A204.1 (cell line): ENCODE measurements at regions not wholly inside any gene's neighbourhood (a gene's known extent, or its start where the extent isn't known, plus 50 kb on each side); places are given as distances from the start of the nearest gene placed in this dataset.
"Not testable (repeated sequence)": the region's sequence is repeated elsewhere in the genome, so short reads cannot be mapped to it uniquely, and the experiment has no call there.

Source experiments
- FAIRE-seq: peaks from 2 replicates; lab custom pipeline; 2012; peaks lifted over from hg19 to GRCh38; lab: Jason Lieb, UNC

- no peak for FAIRE-seq
Measured at GRCh38 chr16:75927810-75928209, 201.5 kb upstream of the CPHXL start.

- no peak for FAIRE-seq
Measured at GRCh38 chr16:75928295-75928694, 202.0 kb upstream of the CPHXL start.

- FAIRE-seq: no peak
Measured at GRCh38 chr16:75929046-75929445, 202.8 kb upstream of the CPHXL start.

DNA sequence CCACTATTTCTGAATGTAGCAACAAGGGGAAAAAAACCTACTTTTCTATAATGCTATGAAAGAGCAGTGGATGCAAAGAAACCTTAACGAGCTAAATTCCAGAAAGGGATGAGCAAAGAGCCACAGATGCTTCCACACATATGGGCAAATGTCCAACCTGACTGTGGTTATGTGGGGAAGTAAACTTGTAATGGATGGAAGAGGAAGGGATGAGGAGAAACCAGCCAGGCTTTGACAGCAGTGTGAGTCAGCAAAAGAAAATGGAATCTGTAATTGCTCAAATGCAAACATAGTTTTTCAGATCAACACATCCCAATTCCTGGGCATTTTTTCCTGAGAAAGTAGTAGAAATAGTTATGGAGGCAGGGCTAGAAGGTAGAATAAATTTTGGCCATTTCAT lies 204.8 kb upstream of the CPHXL start:
- FAIRE-seq: no peak

DNA sequence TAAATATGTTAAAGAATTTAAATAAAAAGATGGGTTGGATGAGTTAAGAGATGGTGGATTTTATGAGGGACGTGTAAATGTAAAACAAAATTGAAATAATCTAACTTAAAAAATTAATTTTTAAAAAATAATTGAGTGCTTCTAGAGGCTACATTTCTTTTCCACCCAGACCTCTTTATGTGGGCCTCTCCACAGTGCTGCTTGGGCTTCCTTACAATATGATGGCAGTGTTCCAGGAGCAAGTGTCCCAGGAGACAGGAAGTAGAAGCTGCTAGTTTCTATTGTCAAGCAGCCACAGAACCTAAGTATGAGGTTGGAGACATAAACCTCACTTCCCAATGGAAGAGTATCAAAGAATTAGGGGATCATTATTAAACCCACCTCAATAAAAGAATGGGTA lies 205.7 kb upstream of the CPHXL start:
- no peak for FAIRE-seq

DNA sequence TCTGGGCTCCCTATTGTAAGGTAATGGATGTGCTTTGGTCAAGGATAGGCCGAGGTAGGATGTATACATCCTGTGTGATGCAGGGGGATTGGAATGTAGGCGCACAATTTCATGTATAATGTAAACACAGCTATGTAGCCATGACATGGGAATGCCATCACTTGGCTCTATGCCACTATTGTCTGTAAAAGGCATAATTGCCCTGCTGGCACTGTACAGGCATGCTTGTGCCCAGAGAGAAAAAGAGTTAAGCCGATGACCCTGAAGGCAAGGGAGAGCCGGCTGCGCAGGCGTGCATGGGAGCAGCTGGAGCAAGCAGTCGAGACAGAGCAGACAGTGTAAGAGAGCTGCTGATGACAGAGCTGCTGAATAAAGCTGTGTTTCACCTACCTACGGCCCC lies 212.5 kb upstream of the CPHXL start:
- FAIRE-seq: no peak

- FAIRE-seq: no peak
Measured at GRCh38 chr16:75942351-75942750, 216.1 kb upstream of the CPHXL start.

- no peak for FAIRE-seq
Measured at GRCh38 chr16:75942936-75943335, 216.6 kb upstream of the CPHXL start.

GRCh38 chr16:75943705-75944514 lies 217.6 kb upstream of the CPHXL start:
- FAIRE-seq: no peak

GRCh38 chr16:75945916-75946457 lies 219.7 kb upstream of the CPHXL start:
- no peak for FAIRE-seq

GRCh38 chr16:75947626-75948239 lies 221.4 kb upstream of the CPHXL start:
- no peak for FAIRE-seq

DNA sequence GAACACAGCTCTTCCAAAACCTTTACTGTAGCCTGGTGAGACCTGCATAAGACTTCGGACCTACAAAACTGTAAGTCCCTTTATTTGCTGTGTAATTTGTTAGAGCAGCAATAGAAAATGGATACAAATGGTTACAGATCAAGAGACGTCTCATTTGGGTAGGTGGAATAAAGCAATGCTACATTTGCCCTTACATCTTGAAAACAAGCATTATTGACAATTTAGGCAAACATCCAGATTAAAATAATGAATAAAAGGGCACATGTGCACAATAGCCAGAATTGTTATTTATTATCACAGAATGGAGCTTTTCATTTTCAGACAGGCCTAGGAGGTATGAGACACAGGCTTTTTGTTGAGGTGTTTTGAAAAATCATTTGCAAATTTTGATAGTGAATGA lies 222.2 kb upstream of the CPHXL start:
- FAIRE-seq: no peak

DNA sequence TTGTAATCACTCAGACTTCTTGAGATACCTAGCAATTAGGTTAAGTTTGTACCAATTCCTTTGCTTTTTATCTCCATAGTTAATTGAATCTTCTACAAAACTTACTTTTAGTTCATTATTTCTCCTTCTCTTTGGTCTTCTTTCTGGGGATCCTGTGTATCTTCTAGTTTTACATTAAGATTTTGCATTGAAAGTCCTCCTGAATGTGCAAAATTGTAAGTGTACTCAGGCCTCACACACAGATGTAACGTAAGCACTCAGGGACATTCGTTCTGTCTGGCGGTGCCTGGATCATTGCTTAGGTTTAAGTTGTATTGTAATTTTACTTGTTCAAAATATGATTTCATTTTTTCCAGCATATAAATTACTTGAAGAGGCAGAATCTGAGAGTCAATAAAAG lies 222.6 kb upstream of the CPHXL start:
- FAIRE-seq: no peak

DNA sequence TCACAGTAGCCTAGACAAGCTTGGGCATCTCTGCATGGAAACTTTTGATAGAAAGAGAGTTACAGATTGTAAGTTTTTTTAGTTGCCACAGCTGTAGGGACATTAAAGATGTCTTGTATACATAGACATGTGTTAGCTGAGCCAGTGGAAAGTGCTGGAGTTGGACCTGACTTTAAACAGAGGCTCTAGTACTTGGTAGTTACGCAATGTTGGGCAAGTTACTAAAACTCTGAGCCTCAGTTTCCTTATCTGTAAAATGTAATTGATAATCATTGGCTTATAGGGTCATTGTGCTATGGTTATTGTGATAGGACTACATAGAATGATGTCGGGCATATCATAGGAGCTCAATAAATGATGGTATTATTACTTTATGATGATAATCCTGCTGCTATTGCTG lies 225.8 kb upstream of the CPHXL start:
- FAIRE-seq: no peak

DNA sequence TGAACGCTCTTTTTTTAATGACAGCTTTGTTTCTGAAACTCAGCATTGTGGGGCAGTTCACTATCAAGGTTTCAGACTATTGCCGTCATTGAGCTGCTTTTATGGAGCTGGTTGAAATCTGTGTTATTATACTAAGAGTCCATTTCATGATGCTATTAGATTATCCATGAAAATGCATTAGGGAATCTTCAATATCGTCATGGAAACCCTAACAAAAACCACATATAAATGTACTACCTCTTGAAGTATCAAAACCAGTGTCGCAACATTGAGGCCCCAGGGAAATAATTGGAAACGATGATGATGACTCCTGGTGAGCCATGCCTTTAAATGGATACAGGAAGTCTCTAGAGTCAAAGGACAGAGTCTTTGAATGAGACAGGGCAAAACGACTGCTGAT lies 231.6 kb upstream of the CPHXL start:
- FAIRE-seq: no peak

DNA sequence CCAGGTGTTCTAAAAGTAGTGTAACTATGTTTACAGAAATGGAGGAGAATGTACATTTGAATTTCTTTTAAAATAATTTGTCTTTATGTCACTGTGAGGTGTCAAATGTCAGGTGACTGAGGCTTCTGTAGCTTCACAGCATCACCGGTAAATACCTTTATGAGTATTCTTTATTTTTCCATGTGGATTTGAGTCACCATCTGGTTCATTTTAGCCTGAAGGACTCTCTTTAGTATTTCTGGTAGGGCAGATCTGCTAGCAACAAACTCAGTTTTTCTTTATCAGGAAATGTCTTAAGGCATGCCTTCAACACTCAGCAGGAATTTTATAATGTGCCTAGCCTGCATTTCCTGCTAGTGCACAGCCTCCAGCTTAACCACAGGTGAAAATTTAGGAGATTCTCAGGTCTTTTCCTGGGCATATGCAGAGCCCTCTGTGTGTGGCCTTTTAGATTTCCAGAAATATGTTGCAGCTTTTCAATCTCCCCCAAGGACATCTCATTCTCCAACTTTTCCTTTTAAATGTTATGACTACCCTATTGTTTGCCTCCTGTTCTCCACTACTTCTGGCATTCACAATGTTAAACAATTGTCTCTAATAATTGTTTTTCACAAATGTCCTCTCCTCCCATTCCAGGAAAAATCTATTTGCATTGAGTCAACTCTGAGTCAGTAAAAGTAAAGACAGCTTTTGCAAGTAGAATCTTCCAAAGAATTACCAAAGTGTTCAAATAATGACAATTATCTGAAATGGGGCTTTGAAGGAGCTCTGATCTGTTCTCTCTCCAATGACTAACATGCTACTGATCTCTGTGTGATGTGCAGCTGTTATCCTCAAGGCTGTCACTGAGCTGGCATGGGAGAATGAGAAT lies 239.4 kb upstream of the CPHXL start:
- FAIRE-seq: no peak

GRCh38 chr16:75969120-75969519 lies 242.8 kb upstream of the CPHXL start:
- FAIRE-seq: not testable (repeated sequence)

DNA sequence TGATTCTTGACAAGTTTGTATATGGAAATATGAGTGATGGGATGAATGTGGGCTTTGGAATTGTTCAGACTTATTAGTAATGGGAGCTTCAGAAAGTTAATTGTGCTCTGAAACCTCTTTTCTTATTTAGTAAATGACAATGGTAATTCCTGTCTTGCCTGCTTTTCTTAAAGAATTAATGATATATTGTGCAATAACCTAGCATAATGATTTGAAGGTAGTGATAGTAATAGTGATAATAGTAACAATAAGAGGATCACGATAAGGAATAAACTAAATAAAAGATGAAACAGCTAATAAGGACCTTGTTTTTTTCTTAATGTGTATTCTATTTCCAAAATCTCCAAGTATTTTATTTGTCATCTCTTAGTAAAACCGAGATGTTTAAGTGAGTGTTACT lies 245.0 kb upstream of the CPHXL start:
- FAIRE-seq: no peak

DNA sequence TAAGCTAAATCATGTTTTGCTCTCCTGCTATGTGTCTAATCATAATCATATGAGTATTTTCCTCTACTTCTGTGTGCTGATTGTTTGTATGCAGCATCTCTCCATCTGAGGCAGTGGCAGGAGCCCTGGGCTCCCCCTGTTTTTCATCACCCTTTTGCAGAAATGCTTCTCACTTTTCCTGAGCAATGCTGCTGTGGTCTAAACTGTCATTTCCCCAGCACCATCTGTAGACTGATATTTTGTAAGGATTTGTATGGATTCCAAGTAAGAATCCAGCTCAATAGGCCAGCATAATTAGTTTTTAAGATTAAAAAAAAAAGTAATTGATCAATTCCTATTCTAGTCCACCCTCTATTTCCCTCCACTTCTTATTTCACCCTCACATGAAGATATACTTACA lies 257.0 kb upstream of the CPHXL start:
- no peak for FAIRE-seq

- no peak for FAIRE-seq
Measured at GRCh38 chr16:75983741-75984381, 257.6 kb upstream of the CPHXL start.

GRCh38 chr16:75987323-75987722 lies 261.0 kb upstream of the CPHXL start:
- FAIRE-seq: no peak

- FAIRE-seq: no peak
Measured at GRCh38 chr16:75996491-75996890, 270.2 kb upstream of the CPHXL start.
